Inferior parietal cortex (tissue), 1 donor: ENCODE measurements at regions not wholly inside any gene's neighbourhood (a gene's known extent, or its start where the extent isn't known, plus 50 kb on each side); places are given as distances from the start of the nearest gene placed in this dataset.
"Not testable (repeated sequence)": the region's sequence is repeated elsewhere in the genome, so short reads cannot be mapped to it uniquely, and the experiment has no call there.

Experiments used
- DNase-seq: peaks from one replicate; pipeline ENCODE4 v3.0.0-alpha.2; 2016; ENCODE audit errors: extremely low spot score

GRCh38 chr12:87096082-87096585, 839.9 kb upstream of the MGAT4C start:
- no peak for DNase-seq

GRCh38 chr12:87094356-87094755, 838.2 kb upstream of the MGAT4C start:
- DNase-seq: no peak

GRCh38 chr12:87092421-87092820, 836.2 kb upstream of the MGAT4C start:
- DNase-seq: no peak

GRCh38 chr12:87086118-87086891, 830.1 kb upstream of the MGAT4C start:
- no peak for DNase-seq

GRCh38 chr12:87085286-87085685, 829.1 kb upstream of the MGAT4C start:
- DNase-seq: no peak

GRCh38 chr12:87082756-87083155, 826.6 kb upstream of the MGAT4C start:
- DNase-seq: no peak

- DNase-seq: no peak
These were observed 818.6 kb upstream of the MGAT4C start for GRCh38 chr12:87074781-87075180.

GRCh38 chr12:87066326-87066725, 810.1 kb upstream of the MGAT4C start:
- DNase-seq: no peak

GRCh38 chr12:87059231-87059630, 803.0 kb upstream of the MGAT4C start:
- no peak for DNase-seq

GRCh38 chr12:87054226-87054625, 798.0 kb upstream of the MGAT4C start:
- DNase-seq: peak; percentile 17

- DNase-seq: no peak
These were observed 795.4 kb upstream of the MGAT4C start for GRCh38 chr12:87051621-87052020.

GRCh38 chr12:87047691-87048090, 791.5 kb upstream of the MGAT4C start:
- DNase-seq: no peak

- no peak for DNase-seq
These were observed 783.3 kb upstream of the MGAT4C start for GRCh38 chr12:87039536-87039935.

GRCh38 chr12:87038098-87038497, 781.9 kb upstream of the MGAT4C start:
- DNase-seq: no peak

GRCh38 chr12:87025976-87026375, 769.8 kb upstream of the MGAT4C start:
- DNase-seq: no peak

- no peak for DNase-seq
These were observed 765.2 kb upstream of the MGAT4C start for GRCh38 chr12:87021400-87021799.

GRCh38 chr12:87020071-87020470, 763.9 kb upstream of the MGAT4C start:
- no peak for DNase-seq

GRCh38 chr12:87015352-87015751, 759.2 kb upstream of the MGAT4C start:
- no peak for DNase-seq

- no peak for DNase-seq
These were observed 752.7 kb upstream of the MGAT4C start for GRCh38 chr12:87008785-87009384.

- no peak for DNase-seq
These were observed 744.9 kb upstream of the MGAT4C start for GRCh38 chr12:87001102-87001501.

- DNase-seq: no peak
These were observed 729.1 kb upstream of the MGAT4C start for GRCh38 chr12:86985298-86985697.

GRCh38 chr12:86970595-86970994, 714.4 kb upstream of the MGAT4C start:
- DNase-seq: not testable (repeated sequence)

GRCh38 chr12:86959766-86960458, 703.7 kb upstream of the MGAT4C start:
- DNase-seq: no peak
